HepG2 (cell line): ENCODE measurements at regions not wholly inside any gene's neighbourhood (a gene's known extent, or its start where the extent isn't known, plus 50 kb on each side); places are given as distances from the start of the nearest gene placed in this dataset.

Experiments used
- ATAC-seq: fragments of 200-7000 bp; cut with Tn5 transposase; 3 replicates; pipeline ENCODE4 v1.9.1; 2020; ENCODE audit warnings: mild to moderate bottlenecking, moderate library complexity
- BruUV-seq: library from RNA; stranded (reverse); fragments of 400-500 nt; replicated peaks from 2 replicates; lab custom pipeline; 2021; lab: Mats Ljungman, UMichigan
- CTCF ChIA-PET: fragments of 300-600 bp; formaldehyde crosslinking; extraction: SDS; loops from one replicate; lab custom pipeline; 2021; ENCODE audit warnings: low total read pairs, inconsistent platforms, low intra/inter-chr PET ratio; lab: Yijun Ruan, JAX
- POLR2A ChIA-PET: fragments of 350-600 bp; sonication (Branson Sonifier 250); formaldehyde crosslinking; loops from one replicate; lab custom pipeline; 2020; ENCODE audit warnings: antibody characterized with exemption, inconsistent platforms; lab: Yijun Ruan, JAX
- DNase-seq: peaks from one replicate; pipeline ENCODE4 v3.0.0-alpha.2; 2015; ENCODE audit warnings: low spot score
- FAIRE-seq: peaks from 3 replicates; lab custom pipeline; 2011; peaks lifted over from hg19 to GRCh38; lab: Jason Lieb, UNC
- H2AFZ ChIP-seq: one replicate; pipeline ENCODE4 v1.6.1; 2011; ENCODE audit warnings: low read length, inconsistent platforms
- H3K27ac ChIP-seq: fragments of 300-600 bp; 3 replicates; pipeline ENCODE4 v1.8.0; 2011; ENCODE audit warnings: mixed run types, mild to moderate bottlenecking, mixed read lengths, low read length, inconsistent platforms; ENCODE audit not compliant: insufficient read depth; ENCODE audit errors: extremely low read length
- H3K27me3 ChIP-seq, 2 experiments: fragments of 200-600 bp in 1 of 2; 2 replicates in 1 of 2; 3 replicates in 1 of 2; pipeline versions ENCODE4 v1.6.0 to v1.8.0; 2011; ENCODE audit warnings: low read length in 2 of 2, mild to moderate bottlenecking in 2 of 2, moderate library complexity in 2 of 2, inconsistent platforms in 1 of 2; ENCODE audit not compliant: insufficient read depth in 2 of 2, control insufficient read depth in 1 of 2
- H3K36me3 ChIP-seq, 2 experiments: fragments of 200-600 bp in 1 of 2; replicated peaks in 1 of 2; 2 replicates in 1 of 2; 3 replicates in 1 of 2; pipeline versions ENCODE4 v1.5.1 to v1.8.0; 2011; ENCODE audit warnings: low read length in 2 of 2, inconsistent platforms in 1 of 2; ENCODE audit not compliant: insufficient read depth in 2 of 2, control insufficient read depth in 1 of 2
- H3K4me1 ChIP-seq: 2 replicates; pipeline ENCODE4 v1.5.1; 2012; ENCODE audit warnings: low read length, inconsistent platforms; ENCODE audit not compliant: insufficient read depth
- H3K4me2 ChIP-seq: 2 replicates; pipeline ENCODE4 v1.6.0; 2011; ENCODE audit warnings: low read depth, low read length, inconsistent platforms
- H3K4me3 ChIP-seq, 3 experiments: fragments of 200-600 bp in 1 of 3; sonication (generic), shearing (Covaris generic) in 1 of 3; replicated peaks in 1 of 3; 2 replicates each; pipeline ENCODE4 v1.5.1; 2011 to 2016; ENCODE audit warnings: low read length in 3 of 3, inconsistent platforms in 2 of 3, low read depth in 2 of 3, mild to moderate bottlenecking in 2 of 3, control low read depth in 1 of 3, mixed read lengths in 1 of 3; ENCODE audit not compliant: insufficient read depth in 1 of 3
- H3K79me2 ChIP-seq: one replicate; pipeline ENCODE4 v1.6.1; 2011; ENCODE audit warnings: low read length, inconsistent platforms; ENCODE audit not compliant: insufficient read depth
- H3K9ac ChIP-seq: 2 replicates; pipeline ENCODE4 v1.6.0; 2011; ENCODE audit warnings: mild to moderate bottlenecking, low read depth, low read length, inconsistent platforms; ENCODE audit not compliant: insufficient read depth
- H3K9me3 ChIP-seq: 2 replicates; pipeline ENCODE4 v1.5.1; 2012; ENCODE audit warnings: mild to moderate bottlenecking, low read length
- H4K20me1 ChIP-seq: 2 replicates; pipeline ENCODE4 v1.6.0; 2011; ENCODE audit warnings: inconsistent platforms, mild to moderate bottlenecking, low read length, moderate library complexity; ENCODE audit not compliant: insufficient read depth
- GZF1 ChIP-seq: sonication (generic); formaldehyde crosslinking; IDR thresholded peaks from 2 replicates; pipeline ENCODE4 v1.5.1; 2020; ENCODE audit warnings: mild to moderate bottlenecking, missing genetic modification reagents
- NCOA1 ChIP-seq: sonication (generic); formaldehyde crosslinking; IDR thresholded peaks from 2 replicates; pipeline ENCODE4 v1.9.0; 2021; ENCODE audit warnings: missing genetic modification reagents
- YEATS2 ChIP-seq: sonication (generic); formaldehyde crosslinking; IDR thresholded peaks from 2 replicates; pipeline ENCODE4 v1.4.0; 2020; ENCODE audit warnings: missing genetic modification reagents, borderline replicate concordance
- ZNF180 ChIP-seq: sonication (generic); formaldehyde crosslinking; IDR thresholded peaks from 2 replicates; pipeline ENCODE4 v1.4.0; 2020; ENCODE audit warnings: low read depth, missing genetic modification reagents, borderline replicate concordance
- ZNF652 ChIP-seq: IDR thresholded peaks from 2 replicates; pipeline ENCODE4 v1.6.1; 2016; ENCODE audit warnings: low read depth, borderline replicate concordance
- ZNF841 ChIP-seq: sonication (generic); formaldehyde crosslinking; IDR thresholded peaks from 2 replicates; pipeline ENCODE4 v1.8.1; 2023; ENCODE audit warnings: missing genetic modification reagents, borderline replicate concordance
- ZSCAN9 ChIP-seq: IDR thresholded peaks from 2 replicates; pipeline ENCODE4 v1.6.1; 2016; ENCODE audit warnings: borderline replicate concordance
- WGBS: methylation state at CpG from one replicate; pipeline ENCODE4 v1.1.6; 2017; ENCODE audit warnings: low lambda C conversion rate; 5-methylcytosine and 5-hydroxymethylcytosine counted together
- in situ Hi-C: cut with HindIII; loops from 2 replicates; pipeline ENCODE4 v1.10.0; 2017; ENCODE audit warnings: low pct_unique_long_range_greater_than_20kb; ENCODE audit not compliant: extremely low pct_ligation_motif_present
- intact Hi-C: fragments of 100-400 bp; cut with micrococcal nuclease; formaldehyde crosslinking; loops from one replicate; pipeline ENCODE4 v1.10.0; 2022; ENCODE audit not compliant: unreplicated experiment
- TF ChIP-seq, protein P1 (sequence below): sonication (generic); formaldehyde crosslinking; IDR thresholded peaks from 2 replicates; pipeline ENCODE4 v1.5.0; 2020; ENCODE audit warnings: mild to moderate bottlenecking, missing genetic modification reagents, borderline replicate concordance
- TF ChIP-seq, protein P2 (sequence below): sonication (generic); formaldehyde crosslinking; IDR thresholded peaks from 2 replicates; pipeline ENCODE4 v1.5.0; 2020; ENCODE audit warnings: missing genetic modification reagents
- TF ChIP-seq, protein P3 (sequence below): sonication (generic); formaldehyde crosslinking; IDR thresholded peaks from 2 replicates; pipeline ENCODE4 v1.4.0; 2020; ENCODE audit warnings: missing genetic modification reagents
- TF ChIP-seq, protein P4 (sequence below): sonication (generic); formaldehyde crosslinking; IDR thresholded peaks from 2 replicates; pipeline ENCODE4 v1.4.0; 2020; ENCODE audit warnings: mild to moderate bottlenecking, low read depth, missing genetic modification reagents
- TF ChIP-seq, protein P5 (sequence below): sonication (generic); formaldehyde crosslinking; IDR thresholded peaks from 2 replicates; pipeline ENCODE4 v1.8.0; 2022; ENCODE audit warnings: low read depth, missing genetic modification reagents
- TF ChIP-seq, protein P6 (sequence below): sonication (generic); formaldehyde crosslinking; conservative IDR thresholded peaks from 2 replicates; pipeline ENCODE4 v1.8.1; 2023; ENCODE audit warnings: missing genetic modification reagents

DNA sequence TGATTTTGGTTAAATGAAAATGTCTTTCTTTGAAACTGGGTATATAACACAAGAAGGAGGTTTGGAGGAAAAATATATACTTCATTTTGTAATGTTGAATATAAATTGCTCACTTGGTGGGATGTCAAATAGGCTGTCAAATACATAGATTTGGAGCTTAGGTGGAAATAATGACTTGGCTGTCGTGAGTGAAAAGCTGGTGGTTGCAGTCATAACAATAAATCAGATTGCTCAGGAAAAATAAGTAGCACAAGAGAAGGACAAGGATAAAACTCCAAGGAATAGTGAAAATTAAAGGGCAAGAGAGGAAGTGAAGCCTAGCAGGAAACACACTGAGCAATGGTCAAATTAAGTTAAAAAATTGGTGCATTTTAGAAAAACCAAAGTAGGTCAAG is 253.0 kb upstream of the ANKRD50 start:
- H3K4me1 ChIP-seq = no peaks in the 10 kb centered on the region
- no peak overlapping the region for H3K9ac ChIP-seq
- FAIRE-seq = no peak
- intact Hi-C loops (no loop called here), in situ Hi-C loops (no loop called here)
- no peak overlapping the region for H3K27ac ChIP-seq
- H3K36me3 ChIP-seq = no peaks in the 10 kb centered on the region
- no peaks in the 10 kb centered on the region for H3K79me2 ChIP-seq
- H3K4me2 ChIP-seq = no peak overlapping the region
- ChIA-PET POLR2A (no interaction called here), CTCF (no interaction called here)
- no peak overlapping the region for H2AFZ ChIP-seq
- H4K20me1 ChIP-seq = no peaks in the 10 kb centered on the region
- BruUV-seq = no TSS peak
- WGBS = 0% methylated on average over 1 of the region's 1 CpG
- no peak for DNase-seq
- no peaks in the 10 kb centered on the region for H3K27me3 ChIP-seq
- no peak overlapping the region for H3K4me3 ChIP-seq
- peaks cover 20% of the 10 kb centered on the region for H3K9me3 ChIP-seq
- TF ChIP-seq, protein P1, sequence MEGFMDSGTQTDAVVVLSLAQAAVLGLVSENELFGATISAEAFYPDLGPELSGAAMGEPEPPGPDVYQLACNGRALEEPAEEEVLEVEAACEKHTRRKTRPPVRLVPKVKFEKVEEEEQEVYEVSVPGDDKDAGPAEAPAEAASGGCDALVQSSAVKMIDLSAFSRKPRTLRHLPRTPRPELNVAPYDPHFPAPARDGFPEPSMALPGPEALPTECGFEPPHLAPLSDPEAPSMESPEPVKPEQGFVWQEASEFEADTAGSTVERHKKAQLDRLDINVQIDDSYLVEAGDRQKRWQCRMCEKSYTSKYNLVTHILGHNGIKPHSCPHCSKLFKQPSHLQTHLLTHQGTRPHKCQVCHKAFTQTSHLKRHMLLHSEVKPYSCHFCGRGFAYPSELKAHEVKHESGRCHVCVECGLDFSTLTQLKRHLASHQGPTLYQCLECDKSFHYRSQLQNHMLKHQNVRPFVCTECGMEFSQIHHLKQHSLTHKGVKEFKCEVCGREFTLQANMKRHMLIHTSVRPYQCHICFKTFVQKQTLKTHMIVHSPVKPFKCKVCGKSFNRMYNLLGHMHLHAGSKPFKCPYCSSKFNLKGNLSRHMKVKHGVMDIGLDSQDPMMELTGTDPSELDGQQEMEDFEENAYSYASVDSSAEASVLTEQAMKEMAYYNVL (CRISPR knock-in tag) = no peak
- TF ChIP-seq NCOA1 (CRISPR knock-in tag) (no peak), ZNF180 (CRISPR knock-in tag) (no peak), YEATS2 (CRISPR knock-in tag) (no peak), ZNF652 (CRISPR knock-in tag) (no peak), GZF1 (CRISPR knock-in tag) (no peak), ZNF841 (no peak), ZSCAN9 (no peak)
- TF ChIP-seq, protein P2, sequence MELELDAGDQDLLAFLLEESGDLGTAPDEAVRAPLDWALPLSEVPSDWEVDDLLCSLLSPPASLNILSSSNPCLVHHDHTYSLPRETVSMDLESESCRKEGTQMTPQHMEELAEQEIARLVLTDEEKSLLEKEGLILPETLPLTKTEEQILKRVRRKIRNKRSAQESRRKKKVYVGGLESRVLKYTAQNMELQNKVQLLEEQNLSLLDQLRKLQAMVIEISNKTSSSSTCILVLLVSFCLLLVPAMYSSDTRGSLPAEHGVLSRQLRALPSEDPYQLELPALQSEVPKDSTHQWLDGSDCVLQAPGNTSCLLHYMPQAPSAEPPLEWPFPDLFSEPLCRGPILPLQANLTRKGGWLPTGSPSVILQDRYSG (CRISPR knock-in tag) = no peak
- TF ChIP-seq, protein P3, sequence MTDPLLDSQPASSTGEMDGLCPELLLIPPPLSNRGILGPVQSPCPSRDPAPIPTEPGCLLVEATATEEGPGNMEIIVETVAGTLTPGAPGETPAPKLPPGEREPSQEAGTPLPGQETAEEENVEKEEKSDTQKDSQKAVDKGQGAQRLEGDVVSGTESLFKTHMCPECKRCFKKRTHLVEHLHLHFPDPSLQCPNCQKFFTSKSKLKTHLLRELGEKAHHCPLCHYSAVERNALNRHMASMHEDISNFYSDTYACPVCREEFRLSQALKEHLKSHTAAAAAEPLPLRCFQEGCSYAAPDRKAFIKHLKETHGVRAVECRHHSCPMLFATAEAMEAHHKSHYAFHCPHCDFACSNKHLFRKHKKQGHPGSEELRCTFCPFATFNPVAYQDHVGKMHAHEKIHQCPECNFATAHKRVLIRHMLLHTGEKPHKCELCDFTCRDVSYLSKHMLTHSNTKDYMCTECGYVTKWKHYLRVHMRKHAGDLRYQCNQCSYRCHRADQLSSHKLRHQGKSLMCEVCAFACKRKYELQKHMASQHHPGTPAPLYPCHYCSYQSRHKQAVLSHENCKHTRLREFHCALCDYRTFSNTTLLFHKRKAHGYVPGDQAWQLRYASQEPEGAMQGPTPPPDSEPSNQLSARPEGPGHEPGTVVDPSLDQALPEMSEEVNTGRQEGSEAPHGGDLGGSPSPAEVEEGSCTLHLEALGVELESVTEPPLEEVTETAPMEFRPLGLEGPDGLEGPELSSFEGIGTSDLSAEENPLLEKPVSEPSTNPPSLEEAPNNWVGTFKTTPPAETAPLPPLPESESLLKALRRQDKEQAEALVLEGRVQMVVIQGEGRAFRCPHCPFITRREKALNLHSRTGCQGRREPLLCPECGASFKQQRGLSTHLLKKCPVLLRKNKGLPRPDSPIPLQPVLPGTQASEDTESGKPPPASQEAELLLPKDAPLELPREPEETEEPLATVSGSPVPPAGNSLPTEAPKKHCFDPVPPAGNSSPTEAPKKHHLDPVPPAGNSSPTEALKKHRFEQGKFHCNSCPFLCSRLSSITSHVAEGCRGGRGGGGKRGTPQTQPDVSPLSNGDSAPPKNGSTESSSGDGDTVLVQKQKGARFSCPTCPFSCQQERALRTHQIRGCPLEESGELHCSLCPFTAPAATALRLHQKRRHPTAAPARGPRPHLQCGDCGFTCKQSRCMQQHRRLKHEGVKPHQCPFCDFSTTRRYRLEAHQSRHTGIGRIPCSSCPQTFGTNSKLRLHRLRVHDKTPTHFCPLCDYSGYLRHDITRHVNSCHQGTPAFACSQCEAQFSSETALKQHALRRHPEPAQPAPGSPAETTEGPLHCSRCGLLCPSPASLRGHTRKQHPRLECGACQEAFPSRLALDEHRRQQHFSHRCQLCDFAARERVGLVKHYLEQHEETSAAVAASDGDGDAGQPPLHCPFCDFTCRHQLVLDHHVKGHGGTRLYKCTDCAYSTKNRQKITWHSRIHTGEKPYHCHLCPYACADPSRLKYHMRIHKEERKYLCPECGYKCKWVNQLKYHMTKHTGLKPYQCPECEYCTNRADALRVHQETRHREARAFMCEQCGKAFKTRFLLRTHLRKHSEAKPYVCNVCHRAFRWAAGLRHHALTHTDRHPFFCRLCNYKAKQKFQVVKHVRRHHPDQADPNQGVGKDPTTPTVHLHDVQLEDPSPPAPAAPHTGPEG (CRISPR knock-in tag) = no peak
- TF ChIP-seq, protein P4, sequence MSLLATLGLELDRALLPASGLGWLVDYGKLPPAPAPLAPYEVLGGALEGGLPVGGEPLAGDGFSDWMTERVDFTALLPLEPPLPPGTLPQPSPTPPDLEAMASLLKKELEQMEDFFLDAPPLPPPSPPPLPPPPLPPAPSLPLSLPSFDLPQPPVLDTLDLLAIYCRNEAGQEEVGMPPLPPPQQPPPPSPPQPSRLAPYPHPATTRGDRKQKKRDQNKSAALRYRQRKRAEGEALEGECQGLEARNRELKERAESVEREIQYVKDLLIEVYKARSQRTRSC (CRISPR knock-in tag) = no peak
- TF ChIP-seq, protein P5, sequence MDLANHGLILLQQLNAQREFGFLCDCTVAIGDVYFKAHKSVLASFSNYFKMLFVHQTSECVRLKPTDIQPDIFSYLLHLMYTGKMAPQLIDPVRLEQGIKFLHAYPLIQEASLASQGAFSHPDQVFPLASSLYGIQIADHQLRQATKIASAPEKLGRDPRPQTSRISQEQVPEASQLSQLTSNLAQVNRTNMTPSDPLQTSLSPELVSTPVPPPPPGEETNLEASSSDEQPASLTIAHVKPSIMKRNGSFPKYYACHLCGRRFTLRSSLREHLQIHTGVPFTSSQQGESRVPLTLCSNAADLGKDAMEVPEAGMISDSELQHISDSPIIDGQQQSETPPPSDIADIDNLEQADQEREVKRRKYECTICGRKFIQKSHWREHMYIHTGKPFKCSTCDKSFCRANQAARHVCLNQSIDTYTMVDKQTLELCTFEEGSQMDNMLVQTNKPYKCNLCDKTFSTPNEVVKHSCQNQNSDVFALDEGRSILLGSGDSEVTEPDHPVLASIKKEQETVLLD (CRISPR knock-in tag) = no peak
- TF ChIP-seq, protein P6, sequence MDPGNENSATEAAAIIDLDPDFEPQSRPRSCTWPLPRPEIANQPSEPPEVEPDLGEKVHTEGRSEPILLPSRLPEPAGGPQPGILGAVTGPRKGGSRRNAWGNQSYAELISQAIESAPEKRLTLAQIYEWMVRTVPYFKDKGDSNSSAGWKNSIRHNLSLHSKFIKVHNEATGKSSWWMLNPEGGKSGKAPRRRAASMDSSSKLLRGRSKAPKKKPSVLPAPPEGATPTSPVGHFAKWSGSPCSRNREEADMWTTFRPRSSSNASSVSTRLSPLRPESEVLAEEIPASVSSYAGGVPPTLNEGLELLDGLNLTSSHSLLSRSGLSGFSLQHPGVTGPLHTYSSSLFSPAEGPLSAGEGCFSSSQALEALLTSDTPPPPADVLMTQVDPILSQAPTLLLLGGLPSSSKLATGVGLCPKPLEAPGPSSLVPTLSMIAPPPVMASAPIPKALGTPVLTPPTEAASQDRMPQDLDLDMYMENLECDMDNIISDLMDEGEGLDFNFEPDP (CRISPR knock-in tag) = no peak
- no peak for ATAC-seq
